Lower lobe of right lung (tissue), 2 donors: ENCODE measurements at regions not wholly inside any gene's neighbourhood (a gene's known extent, or its start where the extent isn't known, plus 50 kb on each side); places are given as distances from the start of the nearest gene placed in this dataset.

Experiments used
- ATAC-seq, 2 donors: fragments of 200-7000 bp; cut with Tn5 transposase; one replicate each; pipeline ENCODE4 v1.9.1; 2020 to 2022; ENCODE audit warnings: mild to moderate bottlenecking in 2 of 2, moderate library complexity in 2 of 2
- DNase-seq: peaks from one replicate; pipeline ENCODE4 v3.0.0-alpha.2; 2020
- H3K27ac ChIP-seq: fragments of 200-600 bp; one replicate; pipeline ENCODE4 v1.8.0; 2022
- H3K27me3 ChIP-seq: fragments of 200-600 bp; one replicate; pipeline ENCODE4 v1.8.0; 2022; ENCODE audit warnings: low read depth
- H3K36me3 ChIP-seq: fragments of 200-600 bp; one replicate; pipeline ENCODE4 v1.8.0; 2022; ENCODE audit warnings: mild to moderate bottlenecking
- H3K4me1 ChIP-seq: fragments of 200-600 bp; one replicate; pipeline ENCODE4 v1.8.0; 2022
- H3K4me3 ChIP-seq: fragments of 200-600 bp; one replicate; pipeline ENCODE4 v1.8.0; 2022; ENCODE audit warnings: mild to moderate bottlenecking
- H3K9me3 ChIP-seq: fragments of 200-600 bp; one replicate; pipeline ENCODE4 v1.8.0; 2022
- CTCF ChIP-seq: fragments of 200-600 bp; IDR thresholded peaks from one replicate; pipeline ENCODE4 v1.8.0; 2022; ENCODE audit warnings: antibody characterized with exemption, mild to moderate bottlenecking
- intact Hi-C: fragments of 100-400 bp; cut with DNase I; formaldehyde crosslinking; loops from one replicate; pipeline ENCODE4 v1.11.0; 2022
- donor health status: DM: no; HTN: yes; CAD: no; lungs with severe emphysema.

- no peak for TF ChIP-seq CTCF
- H3K4me1 ChIP-seq: no peaks in the 10 kb centered on the region
- H3K36me3 ChIP-seq: no peaks in the 10 kb centered on the region
- intact Hi-C loops: no loop called here
- H3K27me3 ChIP-seq: no peaks in the 10 kb centered on the region
- no peak overlapping the region for H3K27ac ChIP-seq
- no peak overlapping the region for H3K4me3 ChIP-seq
- H3K9me3 ChIP-seq: no peaks in the 10 kb centered on the region
- no peak for DNase-seq
- no peak for ATAC-seq
Observed at GRCh38 chr3:24673596-24673995, 178.9 kb upstream of the THRB start.

GRCh38 chr3:24674261-24674660 is 179.6 kb upstream of the THRB start:
- no peak for ATAC-seq
- no peak for TF ChIP-seq CTCF
- Histone ChIP-seq H3K9me3 (no peaks in the 10 kb centered on the region), H3K4me1 (no peaks in the 10 kb centered on the region), H3K4me3 (no peak overlapping the region), H3K36me3 (no peaks in the 10 kb centered on the region), H3K27me3 (no peaks in the 10 kb centered on the region), H3K27ac (no peak overlapping the region)
- no peak for DNase-seq
- intact Hi-C loops: no loop called here

GRCh38 chr3:24678021-24678420 is 183.4 kb upstream of the THRB start:
- Histone ChIP-seq H3K36me3 (no peaks in the 10 kb centered on the region), H3K27ac (no peak overlapping the region), H3K4me3 (no peak overlapping the region), H3K27me3 (no peaks in the 10 kb centered on the region), H3K4me1 (no peaks in the 10 kb centered on the region), H3K9me3 (no peaks in the 10 kb centered on the region)
- ATAC-seq (no peak), DNase-seq (no peak)
- no peak for TF ChIP-seq CTCF
- intact Hi-C loops: no loop called here

GRCh38 chr3:24678421-24678865 is 183.8 kb upstream of the THRB start:
- Histone ChIP-seq H3K4me3 (no peak overlapping the region), H3K36me3 (no peaks in the 10 kb centered on the region), H3K4me1 (no peaks in the 10 kb centered on the region), H3K27ac (no peak overlapping the region), H3K27me3 (no peaks in the 10 kb centered on the region), H3K9me3 (no peaks in the 10 kb centered on the region)
- ATAC-seq: no peak
- TF ChIP-seq CTCF: no peak
- DNase-seq: no peak
- intact Hi-C loops: no loop called here

- Histone ChIP-seq H3K27ac (no peak overlapping the region), H3K9me3 (no peaks in the 10 kb centered on the region), H3K4me3 (no peak overlapping the region), H3K27me3 (no peaks in the 10 kb centered on the region), H3K36me3 (no peaks in the 10 kb centered on the region), H3K4me1 (no peaks in the 10 kb centered on the region)
- intact Hi-C loops: no loop called here
- DNase-seq: no peak
- TF ChIP-seq CTCF: no peak
- no peak for ATAC-seq
Observed at GRCh38 chr3:24679429-24679828, 184.8 kb upstream of the THRB start.
